ENCODE measurements at regions not wholly inside any gene's neighbourhood (a gene's known extent, or its start where the extent isn't known, plus 50 kb on each side); places are given as distances from the start of the nearest gene placed in this dataset.

DNA sequence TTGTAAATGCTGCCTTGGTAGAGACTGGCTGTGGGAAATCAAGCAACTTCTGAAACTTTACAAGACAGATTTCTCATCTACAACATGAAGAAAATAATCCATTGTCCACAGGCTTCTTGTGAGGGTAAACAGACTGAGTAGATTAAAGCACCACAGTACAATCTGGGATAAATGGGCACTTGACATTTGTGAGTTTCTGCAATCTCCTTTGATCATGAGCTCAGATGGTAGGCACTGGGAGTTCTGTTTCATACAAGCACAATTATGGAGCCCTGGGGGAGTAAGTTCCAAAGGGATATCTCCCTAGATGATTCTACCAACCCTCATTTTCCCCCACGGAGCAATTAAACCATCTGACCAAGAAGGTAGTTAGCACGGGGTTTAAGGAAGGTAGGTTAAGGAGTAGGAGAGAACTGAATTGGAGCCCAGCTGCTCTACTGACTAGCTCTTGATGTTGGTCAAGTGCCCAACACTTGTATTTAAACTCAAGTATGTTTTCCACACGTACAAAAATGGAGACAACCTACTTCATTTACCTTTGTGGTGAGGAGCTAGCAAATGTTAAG, 479.5 kb upstream of the TNC start:
- intact Hi-C loops (cut with DNase I) = loop anchor here in 6 of 10 donors (5.0 to 10.0 kb wide), 6 partner anchors 547 to 1267 kb away; partner anchors contain the start of gene PAPPA (in 2 of the 6)
- Histone ChIP-seq H3K27me3 (peaks cover 0 to 31% (median 3%) of the 10 kb centered on the region in 9 donors), H3K4me1 (peaks cover 0 to 5% (median 0%) of the 10 kb centered on the region in 12 donors), H3K36me3 (no peaks in the 10 kb centered on the region), H3K27ac (peak overlapping the region in 1 of 12 donors; percentile 17), H3K9me3 (no peaks in the 10 kb centered on the region), H3K4me3 (no peak overlapping the region)
- 67 to 81% (median 71%) methylated on average over 3 of the region's 3 CpGs for WGBS, 4 donors
- ATAC-seq (no peak), DNase-seq (no peak)
- TF ChIP-seq POLR2A (IDR thresholded peaks at IDR 0.05) = no peak
- TF ChIP-seq, protein P1, sequence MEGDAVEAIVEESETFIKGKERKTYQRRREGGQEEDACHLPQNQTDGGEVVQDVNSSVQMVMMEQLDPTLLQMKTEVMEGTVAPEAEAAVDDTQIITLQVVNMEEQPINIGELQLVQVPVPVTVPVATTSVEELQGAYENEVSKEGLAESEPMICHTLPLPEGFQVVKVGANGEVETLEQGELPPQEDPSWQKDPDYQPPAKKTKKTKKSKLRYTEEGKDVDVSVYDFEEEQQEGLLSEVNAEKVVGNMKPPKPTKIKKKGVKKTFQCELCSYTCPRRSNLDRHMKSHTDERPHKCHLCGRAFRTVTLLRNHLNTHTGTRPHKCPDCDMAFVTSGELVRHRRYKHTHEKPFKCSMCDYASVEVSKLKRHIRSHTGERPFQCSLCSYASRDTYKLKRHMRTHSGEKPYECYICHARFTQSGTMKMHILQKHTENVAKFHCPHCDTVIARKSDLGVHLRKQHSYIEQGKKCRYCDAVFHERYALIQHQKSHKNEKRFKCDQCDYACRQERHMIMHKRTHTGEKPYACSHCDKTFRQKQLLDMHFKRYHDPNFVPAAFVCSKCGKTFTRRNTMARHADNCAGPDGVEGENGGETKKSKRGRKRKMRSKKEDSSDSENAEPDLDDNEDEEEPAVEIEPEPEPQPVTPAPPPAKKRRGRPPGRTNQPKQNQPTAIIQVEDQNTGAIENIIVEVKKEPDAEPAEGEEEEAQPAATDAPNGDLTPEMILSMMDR (IDR thresholded peaks at IDR 0.05) = no peak

DNA sequence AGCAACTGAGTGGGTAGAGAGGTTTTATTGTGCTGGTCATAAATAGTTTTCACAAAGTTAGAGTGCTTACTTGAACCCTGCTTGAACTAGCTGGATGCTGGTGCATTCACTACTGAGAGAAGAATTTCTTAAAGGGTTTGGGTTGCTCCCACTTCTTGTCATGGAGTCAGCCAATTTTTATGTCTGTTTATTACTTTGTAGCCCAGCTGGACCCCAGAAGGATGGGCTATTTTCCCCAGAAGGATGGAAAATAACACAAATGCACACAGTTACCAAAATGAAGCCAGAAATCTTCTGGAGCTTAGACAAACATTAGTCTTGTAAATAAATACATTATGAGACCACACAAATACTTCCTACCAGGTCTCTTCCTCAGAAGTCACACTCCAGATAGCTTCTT, 480.8 kb upstream of the TNC start:
- TF ChIP-seq, protein P1 (IDR thresholded peaks at IDR 0.05) = no peak
- TF ChIP-seq POLR2A (IDR thresholded peaks at IDR 0.05) = no peak
- DNase-seq (no peak), ATAC-seq (no peak)
- Histone ChIP-seq H3K27ac (no peak overlapping the region), H3K9me3 (no peaks in the 10 kb centered on the region), H3K4me1 (peaks cover 0 to 2% (median 0%) of the 10 kb centered on the region in 12 donors), H3K36me3 (no peaks in the 10 kb centered on the region), H3K4me3 (no peak overlapping the region), H3K27me3 (peaks cover 0 to 31% (median 3%) of the 10 kb centered on the region in 9 donors)
- intact Hi-C loops (cut with DNase I) = loop anchor here in 6 of 10 donors (5.0 to 10.0 kb wide), 6 partner anchors 546 to 1266 kb away; partner anchors contain the start of gene PAPPA (in 2 of the 6)

DNA sequence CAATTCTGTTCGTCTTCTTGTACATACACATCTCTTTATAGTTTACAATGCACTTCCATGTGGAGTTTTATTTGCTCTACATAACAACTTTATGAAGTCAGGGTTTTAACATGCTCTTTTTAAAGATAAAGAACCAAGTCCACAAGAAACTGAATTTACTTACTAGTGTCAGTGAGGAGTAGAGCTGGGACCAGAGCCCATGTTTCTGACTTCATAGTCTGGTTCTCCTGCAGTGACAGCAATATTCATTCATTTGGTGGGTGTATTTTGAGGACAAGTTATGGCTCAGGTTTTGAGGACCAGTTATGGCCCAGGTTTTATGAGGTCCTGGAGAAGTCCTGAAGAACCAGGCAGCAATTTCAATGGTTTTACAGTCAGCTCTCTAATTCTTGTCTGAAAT, 481.9 kb upstream of the TNC start:
- H3K4me3 ChIP-seq = no peak overlapping the region
- WGBS, 4 donors = 62 to 79% (median 70%) methylated on average over 1 of the region's 1 CpG
- H3K36me3 ChIP-seq = no peaks in the 10 kb centered on the region
- H3K27me3 ChIP-seq = peaks cover 0 to 20% (median 0%) of the 10 kb centered on the region in 9 donors
- peaks cover 0 to 2% (median 0%) of the 10 kb centered on the region in 12 donors for H3K4me1 ChIP-seq
- TF ChIP-seq, protein P1 (IDR thresholded peaks at IDR 0.05) = no peak
- TF ChIP-seq POLR2A (IDR thresholded peaks at IDR 0.05) = no peak
- H3K27ac ChIP-seq = no peak overlapping the region
- DNase-seq (no peak), ATAC-seq (no peak)
- H3K9me3 ChIP-seq = no peaks in the 10 kb centered on the region
- intact Hi-C loops (cut with DNase I) = loop anchor here in 6 of 10 donors (5.0 to 10.0 kb wide), 6 partner anchors 545 to 1265 kb away; partner anchors contain the start of gene PAPPA (in 2 of the 6)

DNA sequence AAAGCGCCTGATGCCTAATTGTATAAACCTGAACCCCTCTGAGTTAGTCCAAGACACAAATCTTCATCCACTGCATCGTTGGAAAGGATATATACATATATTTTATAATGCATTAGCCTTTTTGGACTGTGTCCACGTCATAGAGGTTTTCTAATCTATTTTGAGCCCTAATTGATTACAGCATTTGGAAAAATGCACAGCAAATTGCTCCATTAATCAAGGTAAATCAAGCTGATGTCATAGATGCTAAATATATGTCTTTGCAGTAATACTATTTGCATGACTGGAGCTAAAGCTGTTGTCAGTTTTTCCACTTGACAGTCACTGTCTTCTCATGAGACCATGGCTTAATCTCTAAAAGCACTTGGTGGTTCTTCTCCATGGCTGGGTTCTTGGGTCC, 483.5 kb upstream of the TNC start:
- intact Hi-C loops (cut with DNase I) = no loop called here
- no peak for TF ChIP-seq POLR2A (IDR thresholded peaks at IDR 0.05)
- TF ChIP-seq, protein P1 (IDR thresholded peaks at IDR 0.05) = no peak
- no peaks in the 10 kb centered on the region for H3K4me1 ChIP-seq
- peaks cover 0 to 9% (median 0%) of the 10 kb centered on the region in 9 donors for H3K27me3 ChIP-seq
- ATAC-seq = no peak
- no peak overlapping the region for H3K4me3 ChIP-seq
- no peak overlapping the region for H3K27ac ChIP-seq
- H3K9me3 ChIP-seq = no peaks in the 10 kb centered on the region
- H3K36me3 ChIP-seq = no peaks in the 10 kb centered on the region
- DNase-seq = no peak
- WGBS, 4 donors = 63 to 79% (median 76%) methylated on average over 3 of the region's 3 CpGs
